Thymus (tissue), 11 donors: ENCODE measurements at regions not wholly inside any gene's neighbourhood (a gene's known extent, or its start where the extent isn't known, plus 50 kb on each side); places are given as distances from the start of the nearest gene placed in this dataset.

Experiments
- DNase-seq, 9 donors: peaks; one replicate each; pipeline ENCODE4 v3.0.0-alpha.2; 2013; ENCODE audit warnings: low spot score in 9 of 9, low read depth in 6 of 9, missing footprints in 1 of 9
- H3K27ac ChIP-seq, 2 donors: one replicate each; pipeline ENCODE4 v1.5.1; 2013; ENCODE audit warnings: control low read depth in 1 of 2, low read depth in 1 of 2, low read length in 1 of 2, mild to moderate bottlenecking in 1 of 2, moderate library complexity in 1 of 2
- H3K27me3 ChIP-seq, 2 donors: one replicate each; pipeline ENCODE4 v1.5.1; 2013; ENCODE audit warnings: low read length in 1 of 2; ENCODE audit not compliant: control insufficient read depth in 2 of 2, insufficient read depth in 1 of 2
- H3K36me3 ChIP-seq, 2 donors: one replicate each; pipeline ENCODE4 v1.5.1; 2013; ENCODE audit warnings: low read length in 1 of 2, mild to moderate bottlenecking in 1 of 2, moderate library complexity in 1 of 2; ENCODE audit not compliant: control insufficient read depth in 2 of 2, insufficient read depth in 2 of 2
- H3K4me1 ChIP-seq, 2 donors: one replicate each; pipeline ENCODE4 v1.5.1; 2013; ENCODE audit warnings: low read length in 2 of 2; ENCODE audit not compliant: control insufficient read depth in 2 of 2, insufficient read depth in 2 of 2
- H3K4me3 ChIP-seq, 2 donors: one replicate each; pipeline ENCODE4 v1.5.1; 2013; ENCODE audit warnings: low read length in 2 of 2, control low read depth in 1 of 2, mild to moderate bottlenecking in 1 of 2
- H3K9me3 ChIP-seq, 2 donors: one replicate each; pipeline ENCODE4 v1.5.1; 2013; ENCODE audit warnings: low read length in 1 of 2, mild to moderate bottlenecking in 1 of 2; ENCODE audit not compliant: control insufficient read depth in 2 of 2, insufficient read depth in 1 of 2
- WGBS: extraction: QIAGEN DNeasy Blood & Tissue Kit; methylation state at CpG from one replicate; pipeline ENCODE4 v1.1.7; 2013; 5-methylcytosine and 5-hydroxymethylcytosine counted together
- donor health status: healthy.

GRCh38 chr7:50221028-50221427, 83.5 kb upstream of the IKZF1 start:
- Histone ChIP-seq H3K36me3 (no peaks in the 10 kb centered on the region), H3K4me3 (no peak overlapping the region), H3K9me3 (peaks cover 0 to 7% of the 10 kb centered on the region in 2 donors), H3K27ac (no peak overlapping the region), H3K4me1 (peaks cover 5 to 32% of the 10 kb centered on the region in 2 donors), H3K27me3 (no peaks in the 10 kb centered on the region)
- no peak for DNase-seq
- 93% methylated on average over 3 of the region's 3 CpGs for WGBS

- no peak overlapping the region for H3K27ac ChIP-seq
- no peak overlapping the region for H3K4me3 ChIP-seq
- no peak for DNase-seq
- no peaks in the 10 kb centered on the region for H3K36me3 ChIP-seq
- peaks cover 0 to 7% of the 10 kb centered on the region in 2 donors for H3K9me3 ChIP-seq
- H3K27me3 ChIP-seq, result no peaks in the 10 kb centered on the region
- peaks cover 6 to 40% of the 10 kb centered on the region in 2 donors for H3K4me1 ChIP-seq
- WGBS, result 97% methylated on average over 2 of the region's 2 CpGs
Measured at GRCh38 chr7:50220273-50220672, 84.2 kb upstream of the IKZF1 start.

DNA sequence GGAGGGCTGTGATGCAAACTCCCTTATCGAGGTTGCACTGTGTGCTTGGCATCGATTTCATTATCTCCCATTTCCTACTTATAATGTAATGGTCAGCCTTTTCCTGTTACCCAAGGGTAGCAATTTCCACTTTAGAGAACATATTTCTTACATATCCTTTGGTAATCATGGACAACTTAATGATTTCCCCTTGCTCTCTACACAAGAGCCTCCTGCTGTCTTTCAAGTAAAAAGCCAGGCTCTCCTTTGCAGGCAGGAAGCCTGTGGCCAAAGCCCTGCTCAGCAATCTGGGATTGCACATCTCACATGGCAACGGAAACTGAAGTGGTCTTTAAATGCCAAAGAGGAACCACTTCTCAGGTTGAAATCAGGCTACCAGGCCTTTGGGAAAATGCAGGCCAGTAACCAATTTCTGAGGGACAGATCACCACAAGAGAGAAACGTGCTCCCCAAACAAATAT, 86.7 kb upstream of the IKZF1 start:
- Histone ChIP-seq H3K9me3 (peaks cover 0 to 7% of the 10 kb centered on the region in 2 donors), H3K4me3 (no peak overlapping the region), H3K27ac (no peak overlapping the region), H3K4me1 (peaks cover 30 to 64% of the 10 kb centered on the region in 2 donors), H3K36me3 (no peaks in the 10 kb centered on the region), H3K27me3 (no peaks in the 10 kb centered on the region)
- 14% methylated on average over 4 of the region's 4 CpGs for WGBS
- peak in 1 of 9 donors; percentile 43 for DNase-seq

DNA sequence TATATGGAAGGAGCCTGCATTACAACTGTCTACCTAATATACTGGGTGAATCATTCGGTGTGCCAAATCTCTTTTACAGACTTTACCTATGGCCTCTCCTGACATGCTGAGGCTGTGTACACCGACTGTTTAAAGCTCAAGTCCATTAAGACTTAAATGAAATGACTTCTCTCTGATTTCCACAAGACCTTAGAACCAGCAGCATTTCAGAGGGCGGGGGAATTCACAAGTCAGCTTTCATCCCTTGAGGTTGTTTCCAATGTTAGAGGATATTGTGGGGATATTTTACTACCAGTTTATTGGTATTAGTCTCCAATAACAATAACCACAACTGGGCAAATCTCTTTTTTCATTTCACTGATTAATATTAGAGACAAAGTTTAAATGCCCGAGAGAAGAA, 87.1 kb upstream of the IKZF1 start:
- no peaks in the 10 kb centered on the region for H3K36me3 ChIP-seq
- no peak for DNase-seq
- H3K4me3 ChIP-seq, result no peak overlapping the region
- H3K27me3 ChIP-seq, result no peaks in the 10 kb centered on the region
- peaks cover 0 to 7% of the 10 kb centered on the region in 2 donors for H3K9me3 ChIP-seq
- WGBS, result 77% methylated on average over 4 of the region's 4 CpGs
- H3K27ac ChIP-seq, result no peak overlapping the region
- peaks cover 35 to 68% of the 10 kb centered on the region in 2 donors for H3K4me1 ChIP-seq

DNA sequence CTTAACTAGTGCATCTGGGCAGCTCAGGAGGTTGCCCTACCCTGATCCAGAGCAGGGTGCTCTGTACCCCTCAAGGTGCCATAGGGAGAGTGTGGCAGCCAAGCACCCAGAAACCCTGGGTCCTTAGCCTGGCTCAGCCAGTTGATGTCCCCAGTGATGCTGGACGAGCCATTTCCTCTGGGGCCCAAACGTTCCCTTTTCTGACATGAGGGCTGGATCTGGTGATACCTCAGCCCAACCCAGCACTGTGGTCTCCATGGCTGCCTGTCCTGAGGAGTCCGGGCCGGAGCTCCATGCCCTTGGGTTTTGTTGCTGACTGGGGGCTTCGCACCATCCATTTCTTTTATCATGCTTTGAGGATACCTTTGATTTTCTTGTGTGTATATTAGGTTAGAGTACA, 87.9 kb upstream of the IKZF1 start:
- peaks cover 0 to 7% of the 10 kb centered on the region in 2 donors for H3K9me3 ChIP-seq
- H3K36me3 ChIP-seq, result no peaks in the 10 kb centered on the region
- no peak overlapping the region for H3K4me3 ChIP-seq
- no peak for DNase-seq
- H3K27ac ChIP-seq, result no peak overlapping the region
- H3K4me1 ChIP-seq, result peaks cover 42 to 76% of the 10 kb centered on the region in 2 donors
- WGBS, result 94% methylated on average over 5 of the region's 5 CpGs
- no peaks in the 10 kb centered on the region for H3K27me3 ChIP-seq

GRCh38 chr7:50214771-50215170, 89.7 kb upstream of the IKZF1 start:
- no peaks in the 10 kb centered on the region for H3K27me3 ChIP-seq
- WGBS, result 95% methylated on average over 8 of the region's 8 CpGs
- no peaks in the 10 kb centered on the region for H3K9me3 ChIP-seq
- peaks cover 59 to 95% of the 10 kb centered on the region in 2 donors for H3K4me1 ChIP-seq
- no peak overlapping the region for H3K4me3 ChIP-seq
- DNase-seq, result no peak
- H3K27ac ChIP-seq, result no peak overlapping the region
- no peaks in the 10 kb centered on the region for H3K36me3 ChIP-seq

DNA sequence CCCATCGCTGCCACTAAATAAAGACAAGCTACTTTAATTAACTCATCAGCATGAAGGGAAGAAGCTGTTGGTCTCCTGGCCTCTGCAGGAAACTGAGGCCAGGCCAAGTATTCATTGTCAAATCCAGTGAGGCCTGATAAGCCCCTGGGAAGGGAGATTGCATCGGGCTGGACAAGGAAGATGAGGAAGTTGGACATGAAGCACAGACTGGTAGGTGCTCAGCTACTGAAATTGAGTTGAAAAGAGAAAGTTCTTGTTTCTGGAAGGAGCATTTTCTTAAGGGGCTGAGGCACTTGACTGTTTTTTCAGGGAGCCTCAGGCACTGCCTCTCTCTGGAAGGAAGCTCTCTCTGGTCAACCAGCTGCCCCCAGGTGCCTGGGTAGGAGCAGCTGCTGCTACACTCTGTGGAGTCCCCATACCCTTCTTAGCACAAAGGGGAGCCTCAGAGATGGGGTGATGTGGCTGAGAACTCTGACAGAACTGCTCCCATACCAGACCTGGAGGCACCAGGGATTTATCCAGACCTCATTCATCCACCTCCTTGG, 90.3 kb upstream of the IKZF1 start:
- H3K36me3 ChIP-seq, result no peaks in the 10 kb centered on the region
- H3K4me1 ChIP-seq, result peaks cover 63 to 98% of the 10 kb centered on the region in 2 donors
- H3K9me3 ChIP-seq, result no peaks in the 10 kb centered on the region
- peak in 2 of 9 donors; percentile 26 to 49 for DNase-seq
- peak overlapping the region in 1 of 2 donors; percentile 40 for H3K27ac ChIP-seq
- no peaks in the 10 kb centered on the region for H3K27me3 ChIP-seq
- WGBS, result 55% methylated on average over 2 of the region's 2 CpGs
- no peak overlapping the region for H3K4me3 ChIP-seq

DNA sequence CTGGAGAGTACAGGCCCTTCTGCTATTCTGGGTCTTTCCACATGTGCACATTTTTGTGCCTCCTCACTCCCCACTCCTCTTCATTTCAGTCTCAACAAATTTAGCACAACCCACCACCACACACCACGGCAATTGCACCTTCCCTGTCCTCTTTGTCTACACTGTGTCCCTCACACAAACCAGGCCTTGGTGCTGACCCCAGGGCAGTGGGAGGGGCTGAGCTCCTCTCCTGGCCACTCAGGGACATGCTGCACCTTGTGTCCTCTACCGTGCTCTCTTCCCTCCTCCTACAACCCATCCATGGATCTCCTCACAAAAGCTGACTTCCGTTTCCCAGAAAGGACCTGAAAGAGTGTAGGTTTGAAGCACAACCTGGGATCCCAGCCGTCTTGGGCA, 90.9 kb upstream of the IKZF1 start:
- Histone ChIP-seq H3K27me3 (no peaks in the 10 kb centered on the region), H3K9me3 (no peaks in the 10 kb centered on the region), H3K27ac (peak overlapping the region; percentile 5 to 57), H3K4me3 (no peak overlapping the region), H3K4me1 (peaks cover 66 to 98% of the 10 kb centered on the region in 2 donors), H3K36me3 (no peaks in the 10 kb centered on the region)
- 50% methylated on average over 4 of the region's 4 CpGs for WGBS
- no peak for DNase-seq

DNA sequence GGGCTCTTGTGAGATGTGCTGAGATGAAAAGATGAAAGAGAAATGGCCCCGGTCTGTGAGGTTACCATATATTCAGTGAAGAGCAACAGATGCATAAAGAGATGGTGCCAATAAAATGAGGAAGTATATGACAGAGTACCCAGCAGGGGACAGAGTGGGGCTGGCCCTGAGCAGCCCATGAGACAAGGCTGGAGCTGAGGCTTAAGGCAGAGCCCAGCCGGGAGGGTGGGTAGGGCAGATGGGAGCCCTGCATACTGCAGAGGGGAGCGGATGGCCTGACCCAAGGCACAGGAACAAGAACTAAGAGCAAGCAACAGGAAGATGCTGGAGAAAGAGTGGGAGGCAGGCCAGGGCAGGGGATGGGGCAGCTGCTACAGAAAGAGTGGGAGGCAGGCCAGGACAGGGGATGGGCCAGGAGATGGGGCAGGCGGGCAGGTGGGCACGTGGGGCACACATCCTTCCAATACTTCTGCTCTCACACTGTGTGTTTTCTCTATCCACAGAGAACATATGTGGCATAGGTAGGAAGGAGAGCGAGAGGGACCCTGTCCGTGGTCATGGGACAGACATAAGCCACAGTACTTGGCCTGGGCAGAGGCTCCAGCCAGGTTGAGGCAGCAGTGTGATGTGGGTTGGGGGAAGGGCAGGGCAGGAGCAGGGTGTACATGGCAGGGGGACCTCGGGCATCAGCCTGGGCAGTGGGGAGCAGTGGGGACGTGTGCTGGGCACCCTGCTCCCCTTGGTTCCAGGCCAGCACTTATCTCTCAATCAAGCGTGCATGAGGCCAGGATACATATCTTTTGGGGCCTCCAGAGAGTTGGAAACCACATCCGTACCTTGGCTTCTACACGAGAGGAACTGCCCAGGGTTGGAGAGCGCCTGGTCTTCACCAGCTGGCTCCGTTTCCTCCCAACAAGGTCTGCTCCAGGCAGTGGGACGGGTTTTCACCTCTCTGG, 91.6 kb upstream of the IKZF1 start:
- Histone ChIP-seq H3K9me3 (no peaks in the 10 kb centered on the region), H3K27me3 (no peaks in the 10 kb centered on the region), H3K4me1 (peaks cover 67 to 96% of the 10 kb centered on the region in 2 donors), H3K4me3 (no peak overlapping the region), H3K27ac (peak overlapping the region; percentile 57 to 78), H3K36me3 (no peaks in the 10 kb centered on the region)
- WGBS, result 20% methylated on average over 15 of the region's 15 CpGs
- peak in 5 of 9 donors; percentile 57 to 82 (median 62) for DNase-seq
